Middle frontal gyrus (tissue), 1 donor: ENCODE measurements at regions not wholly inside any gene's neighbourhood (a gene's known extent, or its start where the extent isn't known, plus 50 kb on each side); places are given as distances from the start of the nearest gene placed in this dataset.

Experiments
- DNase-seq: peaks from one replicate; pipeline ENCODE4 v3.0.0-alpha.2; 2015; ENCODE audit warnings: low spot score; ENCODE audit errors: extremely low spot score

GRCh38 chr4:126725906-126726305 is 906.9 kb upstream of the INTU start:
- no peak for DNase-seq

GRCh38 chr4:126727461-126727860 is 905.3 kb upstream of the INTU start:
- DNase-seq, result no peak

GRCh38 chr4:126731062-126731461 is 901.7 kb upstream of the INTU start:
- no peak for DNase-seq

- no peak for DNase-seq
Measured at GRCh38 chr4:126733301-126733700, 899.5 kb upstream of the INTU start.

GRCh38 chr4:126734465-126734864 is 898.3 kb upstream of the INTU start:
- no peak for DNase-seq

GRCh38 chr4:126735294-126736132 is 897.2 kb upstream of the INTU start:
- DNase-seq, result no peak

- no peak for DNase-seq
Measured at GRCh38 chr4:126736133-126736518, 896.6 kb upstream of the INTU start.

GRCh38 chr4:126737899-126738526 is 894.7 kb upstream of the INTU start:
- no peak for DNase-seq

- DNase-seq, result no peak
Measured at GRCh38 chr4:126738527-126738923, 894.2 kb upstream of the INTU start.

GRCh38 chr4:126738926-126739325 is 893.8 kb upstream of the INTU start:
- no peak for DNase-seq

GRCh38 chr4:126740687-126741086 is 892.1 kb upstream of the INTU start:
- no peak for DNase-seq

GRCh38 chr4:126742048-126742447 is 890.7 kb upstream of the INTU start:
- no peak for DNase-seq

GRCh38 chr4:126742885-126743284 is 889.9 kb upstream of the INTU start:
- no peak for DNase-seq

- DNase-seq, result peak; percentile 3
Measured at GRCh38 chr4:126748736-126749135, 884.0 kb upstream of the INTU start.

- no peak for DNase-seq
Measured at GRCh38 chr4:126750723-126751122, 882.0 kb upstream of the INTU start.

GRCh38 chr4:126752126-126752525 is 880.6 kb upstream of the INTU start:
- DNase-seq, result no peak

- DNase-seq, result no peak
Measured at GRCh38 chr4:126752702-126753101, 880.1 kb upstream of the INTU start.

- DNase-seq, result no peak
Measured at GRCh38 chr4:126753592-126753991, 879.2 kb upstream of the INTU start.

GRCh38 chr4:126755506-126755905 is 877.3 kb upstream of the INTU start:
- DNase-seq, result no peak

- DNase-seq, result no peak
Measured at GRCh38 chr4:126756050-126756829, 876.5 kb upstream of the INTU start.

- no peak for DNase-seq
Measured at GRCh38 chr4:126757219-126757618, 875.5 kb upstream of the INTU start.

GRCh38 chr4:126758493-126758892 is 874.3 kb upstream of the INTU start:
- DNase-seq, result no peak
